ENCODE measurements at regions not wholly inside any gene's neighbourhood (a gene's known extent, or its start where the extent isn't known, plus 50 kb on each side); places are given as distances from the start of the nearest gene placed in this dataset.

DNA sequence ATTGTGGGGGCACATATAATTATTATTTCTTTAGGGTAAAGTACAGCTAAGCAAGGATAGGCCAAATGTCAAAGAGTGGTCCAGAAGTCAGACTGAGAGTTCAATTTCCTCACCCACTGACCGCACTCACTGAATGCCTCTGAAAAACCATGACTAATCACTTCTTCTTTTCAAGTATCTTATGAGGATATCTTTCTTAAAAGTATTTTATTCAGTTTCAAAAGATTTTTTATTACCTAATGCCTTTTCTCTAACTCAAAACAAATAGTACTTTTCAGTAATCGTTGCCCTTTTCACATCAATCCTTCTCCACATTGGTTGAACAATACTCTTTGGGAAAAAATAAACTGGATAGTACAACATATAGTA lies 61.7 kb upstream of the CAMK2D start:
- no peaks in the 10 kb centered on the region for H3K27me3 Mint-ChIP-seq
- peak overlapping the region; percentile 52 for H3K27ac Mint-ChIP-seq
- peaks cover 61% of the 10 kb centered on the region for H3K4me1 Mint-ChIP-seq
- H3K9me3 Mint-ChIP-seq, result peaks cover 12% of the 10 kb centered on the region
- no peak for DNase-seq
- H3K4me3 Mint-ChIP-seq, result no peak overlapping the region
- H3K36me3 Mint-ChIP-seq, result peaks cover 5% of the 10 kb centered on the region

DNA sequence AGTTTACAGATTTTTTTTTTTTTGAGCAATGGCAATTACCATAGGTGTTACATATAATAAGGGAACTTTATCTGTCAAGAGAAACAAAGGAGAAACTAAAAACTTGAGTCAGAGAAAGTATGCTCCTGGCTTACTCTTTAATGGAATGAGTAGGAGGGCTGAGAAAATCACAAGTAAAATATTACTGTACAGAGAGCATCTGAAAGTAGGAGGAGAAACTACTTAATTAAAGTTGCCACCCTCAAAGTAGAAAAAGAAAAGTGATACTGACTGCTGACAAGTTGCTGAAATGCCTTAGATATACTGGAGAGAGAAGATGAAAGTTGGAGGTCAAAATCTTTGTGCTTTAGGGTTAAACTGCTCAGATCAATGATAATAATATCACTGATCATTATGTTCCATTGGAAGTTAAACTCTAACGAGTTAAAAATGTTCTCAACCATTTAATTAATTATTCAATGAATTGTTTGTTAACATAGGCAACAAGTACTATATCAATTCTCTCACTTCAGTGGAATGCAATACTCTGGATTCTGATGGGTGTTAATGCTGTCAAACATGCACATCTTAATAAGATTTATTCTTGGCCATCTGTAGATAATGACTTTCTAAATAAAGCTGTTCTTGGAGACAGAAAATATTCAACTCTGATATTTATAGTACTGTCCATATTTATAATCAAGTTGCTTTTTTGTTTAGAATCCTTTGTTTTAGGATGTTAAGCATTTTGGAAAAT lies 61.2 kb upstream of the CAMK2D start:
- Mint-ChIP-seq H3K4me3 (peak overlapping the region; percentile 51), H3K4me1 (peaks cover 61% of the 10 kb centered on the region), H3K36me3 (peaks cover 5% of the 10 kb centered on the region), H3K9me3 (peaks cover 12% of the 10 kb centered on the region), H3K27me3 (no peaks in the 10 kb centered on the region), H3K27ac (peak overlapping the region; percentile 52)
- no peak for DNase-seq

DNA sequence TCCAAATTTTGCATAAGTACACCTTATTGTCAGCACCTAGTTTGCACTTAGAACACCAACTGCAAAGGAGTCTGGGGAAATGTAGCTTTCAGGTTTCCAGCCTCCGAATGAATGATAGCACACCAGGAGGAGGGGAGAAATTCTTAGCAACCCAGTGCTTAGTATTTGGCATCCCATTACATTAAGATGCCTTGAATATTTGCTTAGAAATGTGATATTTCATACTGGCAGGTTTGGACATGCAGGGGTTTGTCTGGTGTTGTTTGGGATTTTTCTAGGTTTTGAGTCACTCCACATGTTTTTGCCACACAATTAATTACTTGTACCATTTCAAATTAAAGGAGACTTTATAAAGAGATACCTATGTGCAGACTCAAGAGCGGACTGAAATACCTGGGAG lies 60.3 kb upstream of the CAMK2D start:
- no peak for DNase-seq
- Mint-ChIP-seq H3K4me3 (no peak overlapping the region), H3K36me3 (peaks cover 5% of the 10 kb centered on the region), H3K4me1 (peaks cover 54% of the 10 kb centered on the region), H3K27ac (no peak overlapping the region), H3K27me3 (no peaks in the 10 kb centered on the region), H3K9me3 (peaks cover 9% of the 10 kb centered on the region)

DNA sequence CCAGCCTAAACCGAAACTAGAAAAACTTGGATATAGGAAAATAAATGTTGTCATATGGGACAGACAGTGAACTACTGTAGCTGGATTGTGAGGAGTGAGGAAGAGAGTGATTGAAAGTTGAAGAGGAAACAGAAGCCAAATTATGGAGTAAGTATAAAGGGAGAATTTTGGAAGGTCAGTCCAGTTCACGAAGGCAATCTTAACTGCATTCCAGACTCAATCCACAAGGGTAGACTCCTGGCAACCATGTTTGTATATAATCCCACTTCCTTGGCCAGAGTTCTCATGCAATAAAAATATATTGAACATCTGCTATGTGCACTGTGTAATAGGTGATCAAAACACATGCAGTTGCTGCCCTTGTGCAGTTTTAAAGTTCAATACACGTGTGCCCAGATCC lies 58.6 kb upstream of the CAMK2D start:
- peaks cover 48% of the 10 kb centered on the region for H3K4me1 Mint-ChIP-seq

GRCh38 chr4:113815826-113816225 lies 54.3 kb upstream of the CAMK2D start:
- H3K4me1 Mint-ChIP-seq, result peaks cover 10% of the 10 kb centered on the region
- DNase-seq, result no peak
- H3K27me3 Mint-ChIP-seq, result no peaks in the 10 kb centered on the region
- peaks cover 6% of the 10 kb centered on the region for H3K9me3 Mint-ChIP-seq
- H3K36me3 Mint-ChIP-seq, result no peaks in the 10 kb centered on the region
- H3K27ac Mint-ChIP-seq, result no peak overlapping the region
- no peak overlapping the region for H3K4me3 Mint-ChIP-seq

More for the DNA sequence above, 58.6 kb upstream of the CAMK2D start:
- Mint-ChIP-seq H3K36me3 (peaks cover 5% of the 10 kb centered on the region), H3K4me3 (no peak overlapping the region), H3K9me3 (peaks cover 10% of the 10 kb centered on the region), H3K27ac (no peak overlapping the region), H3K27me3 (no peaks in the 10 kb centered on the region)
- no peak for DNase-seq

DNA sequence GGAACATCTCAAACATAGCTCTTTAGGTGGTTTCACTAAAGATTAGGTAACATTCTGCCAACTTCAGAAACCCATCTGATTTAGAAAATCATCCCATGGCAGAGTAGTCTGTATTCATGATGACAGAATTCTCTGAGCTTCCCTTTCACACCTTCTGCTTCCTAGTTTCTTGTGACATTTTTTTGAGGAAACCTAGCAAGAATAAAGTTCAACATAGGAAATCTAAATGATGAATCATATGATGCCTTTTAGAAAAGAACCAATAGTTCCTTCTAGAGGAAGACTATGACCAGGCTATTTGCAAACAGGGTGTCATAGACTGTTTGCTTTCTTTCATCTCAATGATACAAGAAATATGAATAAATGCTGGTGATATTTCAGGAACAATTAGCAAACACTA lies 49.8 kb upstream of the CAMK2D start:
- Mint-ChIP-seq H3K27ac (no peak overlapping the region), H3K27me3 (no peaks in the 10 kb centered on the region), H3K36me3 (no peaks in the 10 kb centered on the region), H3K4me3 (no peak overlapping the region), H3K4me1 (peaks cover 12% of the 10 kb centered on the region), H3K9me3 (no peaks in the 10 kb centered on the region)
- DNase-seq, result no peak
